HCT116 (cell line): ENCODE measurements at regions not wholly inside any gene's neighbourhood (a gene's known extent, or its start where the extent isn't known, plus 50 kb on each side); places are given as distances from the start of the nearest gene placed in this dataset.

Source experiments
- EZH2 ChIP-seq: fragments of 200-600 bp; sonication (generic); IDR thresholded peaks from 2 replicates; pipeline ENCODE4 v1.6.1; 2017; ENCODE audit warnings: antibody characterized with exemption, mixed run types
- POLR2A ChIP-seq: IDR thresholded peaks from 2 replicates; pipeline ENCODE4 v1.7.0; 2011; ENCODE audit warnings: borderline replicate concordance; ENCODE audit not compliant: insufficient read depth, insufficient read length; ENCODE audit errors: extremely low read depth
- POLR2AphosphoS5 ChIP-seq: IDR thresholded peaks from 2 replicates; pipeline ENCODE4 v1.6.1; 2011; ENCODE audit warnings: mild to moderate bottlenecking, low read depth, low read length, moderate library complexity
- TF ChIP-seq, protein P1 (sequence below): IDR thresholded peaks from 2 replicates; pipeline ENCODE4 v1.6.1; 2012; ENCODE audit warnings: low read depth
- TF ChIP-seq, protein P2 (sequence below), 3 experiments: fragments of 200-600 bp in 1 of 3; sonication (generic) in 1 of 3; IDR thresholded peaks in 2 of 3; conservative IDR thresholded peaks in 1 of 3; 2 replicates each; pipeline ENCODE4 v1.5.1; 2012 to 2017; ENCODE audit warnings: low read depth in 2 of 3, low read length in 2 of 3, antibody characterized with exemption in 1 of 3, borderline replicate concordance in 1 of 3, control low read depth in 1 of 3, mild to moderate bottlenecking in 1 of 3, mixed read lengths in 1 of 3, mixed run types in 1 of 3, moderate library complexity in 1 of 3; ENCODE audit not compliant: insufficient read depth in 1 of 3

DNA sequence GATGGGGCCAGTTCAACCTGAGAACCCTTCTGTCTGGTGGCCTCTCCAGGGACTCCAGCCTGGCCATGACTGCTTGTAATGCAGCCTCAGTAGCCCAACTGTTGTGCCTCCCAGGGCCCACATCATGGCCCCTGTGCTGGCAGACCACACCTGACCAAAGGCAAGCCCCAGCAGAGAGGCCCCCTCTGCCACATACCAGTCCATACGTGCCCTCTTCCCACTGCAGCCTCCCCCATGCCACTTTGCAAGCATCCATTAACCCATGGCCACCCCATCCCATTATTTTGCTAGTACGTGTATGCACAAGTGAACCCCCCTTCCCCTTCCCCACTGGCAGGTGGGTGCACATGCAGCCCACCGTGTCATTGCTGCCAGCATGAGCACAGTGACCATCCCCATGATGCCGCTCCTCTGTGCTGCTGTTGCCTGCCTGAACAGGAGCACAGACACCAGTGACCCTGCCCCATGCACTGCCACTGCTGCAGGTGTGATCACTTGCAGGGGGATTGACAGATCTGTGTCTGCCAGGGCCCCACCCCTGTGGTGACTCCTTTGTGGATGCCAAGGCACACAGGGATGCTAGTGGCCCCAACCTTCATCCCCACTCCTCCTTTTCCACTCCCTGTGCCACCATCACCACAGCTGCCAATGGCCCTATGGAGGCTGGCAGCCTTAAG is 330.0 kb upstream of the DSEL start:
- TF ChIP-seq, protein P1, sequence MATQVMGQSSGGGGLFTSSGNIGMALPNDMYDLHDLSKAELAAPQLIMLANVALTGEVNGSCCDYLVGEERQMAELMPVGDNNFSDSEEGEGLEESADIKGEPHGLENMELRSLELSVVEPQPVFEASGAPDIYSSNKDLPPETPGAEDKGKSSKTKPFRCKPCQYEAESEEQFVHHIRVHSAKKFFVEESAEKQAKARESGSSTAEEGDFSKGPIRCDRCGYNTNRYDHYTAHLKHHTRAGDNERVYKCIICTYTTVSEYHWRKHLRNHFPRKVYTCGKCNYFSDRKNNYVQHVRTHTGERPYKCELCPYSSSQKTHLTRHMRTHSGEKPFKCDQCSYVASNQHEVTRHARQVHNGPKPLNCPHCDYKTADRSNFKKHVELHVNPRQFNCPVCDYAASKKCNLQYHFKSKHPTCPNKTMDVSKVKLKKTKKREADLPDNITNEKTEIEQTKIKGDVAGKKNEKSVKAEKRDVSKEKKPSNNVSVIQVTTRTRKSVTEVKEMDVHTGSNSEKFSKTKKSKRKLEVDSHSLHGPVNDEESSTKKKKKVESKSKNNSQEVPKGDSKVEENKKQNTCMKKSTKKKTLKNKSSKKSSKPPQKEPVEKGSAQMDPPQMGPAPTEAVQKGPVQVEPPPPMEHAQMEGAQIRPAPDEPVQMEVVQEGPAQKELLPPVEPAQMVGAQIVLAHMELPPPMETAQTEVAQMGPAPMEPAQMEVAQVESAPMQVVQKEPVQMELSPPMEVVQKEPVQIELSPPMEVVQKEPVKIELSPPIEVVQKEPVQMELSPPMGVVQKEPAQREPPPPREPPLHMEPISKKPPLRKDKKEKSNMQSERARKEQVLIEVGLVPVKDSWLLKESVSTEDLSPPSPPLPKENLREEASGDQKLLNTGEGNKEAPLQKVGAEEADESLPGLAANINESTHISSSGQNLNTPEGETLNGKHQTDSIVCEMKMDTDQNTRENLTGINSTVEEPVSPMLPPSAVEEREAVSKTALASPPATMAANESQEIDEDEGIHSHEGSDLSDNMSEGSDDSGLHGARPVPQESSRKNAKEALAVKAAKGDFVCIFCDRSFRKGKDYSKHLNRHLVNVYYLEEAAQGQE = no peak
- TF ChIP-seq POLR2A (no peak), POLR2AphosphoS5 (no peak), EZH2 (no peak)
- TF ChIP-seq, protein P2, sequence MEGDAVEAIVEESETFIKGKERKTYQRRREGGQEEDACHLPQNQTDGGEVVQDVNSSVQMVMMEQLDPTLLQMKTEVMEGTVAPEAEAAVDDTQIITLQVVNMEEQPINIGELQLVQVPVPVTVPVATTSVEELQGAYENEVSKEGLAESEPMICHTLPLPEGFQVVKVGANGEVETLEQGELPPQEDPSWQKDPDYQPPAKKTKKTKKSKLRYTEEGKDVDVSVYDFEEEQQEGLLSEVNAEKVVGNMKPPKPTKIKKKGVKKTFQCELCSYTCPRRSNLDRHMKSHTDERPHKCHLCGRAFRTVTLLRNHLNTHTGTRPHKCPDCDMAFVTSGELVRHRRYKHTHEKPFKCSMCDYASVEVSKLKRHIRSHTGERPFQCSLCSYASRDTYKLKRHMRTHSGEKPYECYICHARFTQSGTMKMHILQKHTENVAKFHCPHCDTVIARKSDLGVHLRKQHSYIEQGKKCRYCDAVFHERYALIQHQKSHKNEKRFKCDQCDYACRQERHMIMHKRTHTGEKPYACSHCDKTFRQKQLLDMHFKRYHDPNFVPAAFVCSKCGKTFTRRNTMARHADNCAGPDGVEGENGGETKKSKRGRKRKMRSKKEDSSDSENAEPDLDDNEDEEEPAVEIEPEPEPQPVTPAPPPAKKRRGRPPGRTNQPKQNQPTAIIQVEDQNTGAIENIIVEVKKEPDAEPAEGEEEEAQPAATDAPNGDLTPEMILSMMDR (IDR thresholded peaks at IDR 0.05 in 2 of 3, conservative IDR thresholded peaks at IDR 0.05 in 1 of 3; ENCODE audit: borderline replicate concordance in 1 of 3, insufficient read depth in 1 of 3, low read depth in 2 of 3, low read length in 2 of 3) = no peak
